Neural progenitor cell (in vitro differentiated cells): ENCODE measurements at regions not wholly inside any gene's neighbourhood (a gene's known extent, or its start where the extent isn't known, plus 50 kb on each side); places are given as distances from the start of the nearest gene placed in this dataset.

Experiments
- DNase-seq: peaks from one replicate; pipeline ENCODE4 v3.0.0-alpha.2; 2016; ENCODE audit warnings: low spot score
- H2AFZ ChIP-seq: fragments of 200-600 bp; sonication (generic); replicated peaks from 2 replicates; pipeline ENCODE4 v1.6.1; 2016; ENCODE audit warnings: antibody characterized with exemption
- H3F3A ChIP-seq: fragments of 200-600 bp; sonication (generic); 2 replicates; pipeline ENCODE4 v1.6.1; 2016; ENCODE audit warnings: antibody characterized with exemption, low read depth
- H3K27ac ChIP-seq: fragments of 200-600 bp; sonication (generic); 2 replicates; pipeline ENCODE4 v1.5.1; 2016; ENCODE audit warnings: mild to moderate bottlenecking
- H3K27me3 ChIP-seq: fragments of 200-600 bp; sonication (generic); 2 replicates; pipeline ENCODE4 v1.6.1; 2016; ENCODE audit warnings: mild to moderate bottlenecking, moderate library complexity
- H3K36me3 ChIP-seq: fragments of 200-600 bp; sonication (generic); 2 replicates; pipeline ENCODE4 v1.5.1; 2016
- H3K4me1 ChIP-seq: fragments of 200-600 bp; sonication (generic); 2 replicates; pipeline ENCODE4 v1.6.1; 2016; ENCODE audit warnings: mixed run types
- H3K4me2 ChIP-seq: fragments of 200-600 bp; sonication (generic); 2 replicates; pipeline ENCODE4 v1.6.1; 2016
- H3K4me3 ChIP-seq: fragments of 200-600 bp; sonication (generic); 2 replicates; pipeline ENCODE4 v1.5.1; 2016
- H3K79me2 ChIP-seq: fragments of 200-600 bp; sonication (generic); 2 replicates; pipeline ENCODE4 v1.6.1; 2016; ENCODE audit warnings: low read depth
- H3K9ac ChIP-seq: fragments of 200-600 bp; sonication (generic); 2 replicates; pipeline ENCODE4 v1.6.1; 2016
- H3K9me3 ChIP-seq: fragments of 200-600 bp; sonication (generic); 2 replicates; pipeline ENCODE4 v1.5.1; 2016; ENCODE audit warnings: low read depth
- H4K20me1 ChIP-seq: fragments of 200-600 bp; sonication (generic); 2 replicates; pipeline ENCODE4 v1.6.1; 2016; ENCODE audit warnings: low read depth
- H3K27ac Mint-ChIP-seq: 3 replicates; pipeline ENCODE4 v1.8.0; 2021; ENCODE audit warnings: mixed read lengths
- H3K27me3 Mint-ChIP-seq: 2 replicates; pipeline ENCODE4 v1.8.0; 2022; ENCODE audit warnings: low read depth, mild to moderate bottlenecking, inconsistent platforms, moderate library complexity, mixed read lengths; ENCODE audit not compliant: insufficient read depth
- H3K36me3 Mint-ChIP-seq: 3 replicates; pipeline ENCODE4 v1.8.0; 2021; ENCODE audit warnings: mixed read lengths
- H3K4me1 Mint-ChIP-seq: 3 replicates; pipeline ENCODE4 v1.8.0; 2021; ENCODE audit warnings: mixed read lengths
- H3K4me3 Mint-ChIP-seq: 3 replicates; pipeline ENCODE4 v1.8.0; 2021; ENCODE audit warnings: mild to moderate bottlenecking, moderate library complexity, mixed read lengths
- H3K9me3 Mint-ChIP-seq: 3 replicates; pipeline ENCODE4 v1.8.0; 2020; ENCODE audit warnings: mixed read lengths
- EZH2 ChIP-seq: fragments of 200-600 bp; sonication (generic); IDR thresholded peaks from 2 replicates; pipeline ENCODE4 v1.6.1; 2017; ENCODE audit warnings: antibody characterized with exemption, mild to moderate bottlenecking, moderate library complexity
- EZH2phosphoT487 ChIP-seq: fragments of 200-600 bp; sonication (generic); IDR thresholded peaks from 2 replicates; pipeline ENCODE4 v1.6.1; 2017; ENCODE audit warnings: antibody characterized with exemption
- TF ChIP-seq, protein P1 (sequence below): fragments of 200-600 bp; sonication (generic); IDR thresholded peaks from 2 replicates; pipeline ENCODE4 v1.5.1; 2017; ENCODE audit warnings: antibody characterized with exemption, mild to moderate bottlenecking

DNA sequence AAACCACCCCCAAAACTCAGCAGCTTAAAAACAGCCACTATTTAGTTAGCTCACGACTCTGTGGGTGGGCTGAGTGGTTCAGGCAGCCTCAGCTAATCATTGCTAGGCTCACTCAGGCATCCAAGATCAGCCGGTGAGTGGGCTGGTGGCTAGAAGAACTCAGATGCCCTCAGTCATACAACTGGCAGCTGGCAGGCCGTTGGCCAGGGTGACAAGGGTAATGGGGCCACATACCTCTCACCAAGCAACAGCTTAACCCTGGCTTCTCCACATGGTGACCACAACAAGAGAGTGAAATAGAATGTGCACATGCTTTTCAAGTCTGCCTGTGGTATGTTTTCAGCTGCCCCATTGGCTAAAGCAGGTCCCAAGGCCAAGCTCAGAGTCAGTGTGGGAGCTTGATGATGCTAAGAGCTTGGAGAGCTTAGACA, 435.4 kb upstream of the TSHZ3 start:
- H3K9me3 Mint-ChIP-seq: no peaks in the 10 kb centered on the region
- Histone ChIP-seq H3K27ac (no peak overlapping the region), H3K36me3 (no peaks in the 10 kb centered on the region), H3F3A (no peaks in the 10 kb centered on the region), H3K79me2 (no peaks in the 10 kb centered on the region), H3K9ac (no peak overlapping the region), H2AFZ (no peak overlapping the region), H3K27me3 (no peaks in the 10 kb centered on the region), H3K9me3 (no peaks in the 10 kb centered on the region), H4K20me1 (no peaks in the 10 kb centered on the region), H3K4me1 (peaks cover 9% of the 10 kb centered on the region), H3K4me2 (no peak overlapping the region), H3K4me3 (no peak overlapping the region)
- H3K36me3 Mint-ChIP-seq: no peaks in the 10 kb centered on the region
- H3K27ac Mint-ChIP-seq: no peak overlapping the region
- TF ChIP-seq EZH2phosphoT487: no peak
- TF ChIP-seq EZH2: no peak
- TF ChIP-seq, protein P1, sequence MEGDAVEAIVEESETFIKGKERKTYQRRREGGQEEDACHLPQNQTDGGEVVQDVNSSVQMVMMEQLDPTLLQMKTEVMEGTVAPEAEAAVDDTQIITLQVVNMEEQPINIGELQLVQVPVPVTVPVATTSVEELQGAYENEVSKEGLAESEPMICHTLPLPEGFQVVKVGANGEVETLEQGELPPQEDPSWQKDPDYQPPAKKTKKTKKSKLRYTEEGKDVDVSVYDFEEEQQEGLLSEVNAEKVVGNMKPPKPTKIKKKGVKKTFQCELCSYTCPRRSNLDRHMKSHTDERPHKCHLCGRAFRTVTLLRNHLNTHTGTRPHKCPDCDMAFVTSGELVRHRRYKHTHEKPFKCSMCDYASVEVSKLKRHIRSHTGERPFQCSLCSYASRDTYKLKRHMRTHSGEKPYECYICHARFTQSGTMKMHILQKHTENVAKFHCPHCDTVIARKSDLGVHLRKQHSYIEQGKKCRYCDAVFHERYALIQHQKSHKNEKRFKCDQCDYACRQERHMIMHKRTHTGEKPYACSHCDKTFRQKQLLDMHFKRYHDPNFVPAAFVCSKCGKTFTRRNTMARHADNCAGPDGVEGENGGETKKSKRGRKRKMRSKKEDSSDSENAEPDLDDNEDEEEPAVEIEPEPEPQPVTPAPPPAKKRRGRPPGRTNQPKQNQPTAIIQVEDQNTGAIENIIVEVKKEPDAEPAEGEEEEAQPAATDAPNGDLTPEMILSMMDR: no peak
- DNase-seq: peak; percentile 39
- H3K27me3 Mint-ChIP-seq: peaks cover 6% of the 10 kb centered on the region
- no peak overlapping the region for H3K4me3 Mint-ChIP-seq
- H3K4me1 Mint-ChIP-seq: peaks cover 18% of the 10 kb centered on the region

DNA sequence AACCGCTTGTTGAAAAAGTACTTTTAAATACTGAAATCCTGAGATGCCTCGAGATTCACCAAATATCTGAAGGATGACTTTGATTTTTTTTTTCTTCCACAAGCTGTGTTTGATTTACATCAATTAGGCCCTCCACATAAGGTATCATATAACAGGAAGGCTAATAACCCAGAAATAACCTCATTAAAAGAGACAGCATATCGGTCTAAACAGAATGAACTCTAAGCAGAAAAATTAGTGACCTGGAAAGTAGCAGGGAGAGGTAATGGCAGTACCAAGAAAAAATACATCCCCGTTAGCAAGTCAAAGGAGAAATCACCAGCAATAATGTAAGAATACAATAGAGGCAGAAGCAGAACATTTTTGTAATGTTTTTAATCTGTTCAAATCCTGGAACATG, 452.4 kb upstream of the TSHZ3 start:
- Histone ChIP-seq H3K9ac (no peak overlapping the region), H2AFZ (no peak overlapping the region), H3K4me1 (no peaks in the 10 kb centered on the region), H3K9me3 (no peaks in the 10 kb centered on the region), H3F3A (no peaks in the 10 kb centered on the region), H3K4me3 (no peak overlapping the region), H3K4me2 (no peak overlapping the region), H3K36me3 (no peaks in the 10 kb centered on the region), H3K79me2 (no peaks in the 10 kb centered on the region), H3K27ac (no peak overlapping the region), H4K20me1 (no peaks in the 10 kb centered on the region), H3K27me3 (no peaks in the 10 kb centered on the region)
- H3K9me3 Mint-ChIP-seq: no peaks in the 10 kb centered on the region
- no peaks in the 10 kb centered on the region for H3K36me3 Mint-ChIP-seq
- no peak overlapping the region for H3K4me3 Mint-ChIP-seq
- H3K27ac Mint-ChIP-seq: no peak overlapping the region
- DNase-seq: no peak
- peaks cover 4% of the 10 kb centered on the region for H3K27me3 Mint-ChIP-seq
- no peak for TF ChIP-seq EZH2phosphoT487
- TF ChIP-seq, protein P1: no peak
- TF ChIP-seq EZH2: no peak
- no peaks in the 10 kb centered on the region for H3K4me1 Mint-ChIP-seq

DNA sequence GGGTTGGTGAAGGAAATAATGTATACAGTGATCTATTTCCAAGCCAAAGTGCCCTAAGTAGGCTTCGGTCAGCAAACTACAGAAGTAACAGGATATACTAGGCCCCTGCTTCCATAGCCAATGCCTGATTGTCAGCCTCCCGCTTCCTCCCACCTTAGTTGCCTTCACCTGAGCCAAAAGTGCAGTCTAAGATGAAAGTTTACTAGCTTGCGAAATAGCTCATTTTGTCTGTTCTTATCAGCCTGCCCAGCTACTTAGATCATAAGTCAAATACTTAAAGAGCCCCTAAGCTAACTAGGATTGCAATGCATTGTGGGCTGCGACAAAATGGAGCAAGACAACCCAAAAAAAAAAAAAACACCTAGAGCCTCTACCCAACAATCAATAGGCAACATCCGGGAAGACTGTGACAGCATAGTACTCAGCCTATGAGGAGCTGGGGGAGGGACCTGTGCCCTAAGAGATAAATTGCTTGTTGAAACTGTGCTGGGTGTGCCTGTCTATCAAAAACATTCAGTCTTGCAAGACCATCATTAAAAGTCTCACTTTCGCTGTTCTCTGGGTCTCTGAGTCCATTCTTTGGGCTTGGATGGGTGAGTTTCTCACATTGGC, 454.7 kb upstream of the TSHZ3 start:
- Histone ChIP-seq H3F3A (no peaks in the 10 kb centered on the region), H3K9ac (no peak overlapping the region), H3K4me2 (no peak overlapping the region), H3K79me2 (no peaks in the 10 kb centered on the region), H3K27ac (no peak overlapping the region), H3K4me3 (no peak overlapping the region), H3K27me3 (no peaks in the 10 kb centered on the region), H3K36me3 (no peaks in the 10 kb centered on the region), H2AFZ (no peak overlapping the region), H3K9me3 (no peaks in the 10 kb centered on the region), H4K20me1 (no peaks in the 10 kb centered on the region), H3K4me1 (no peaks in the 10 kb centered on the region)
- no peaks in the 10 kb centered on the region for H3K9me3 Mint-ChIP-seq
- no peak overlapping the region for H3K27ac Mint-ChIP-seq
- H3K36me3 Mint-ChIP-seq: no peaks in the 10 kb centered on the region
- no peak for DNase-seq
- H3K27me3 Mint-ChIP-seq: peaks cover 8% of the 10 kb centered on the region
- TF ChIP-seq EZH2 (no peak), EZH2phosphoT487 (no peak)
- TF ChIP-seq, protein P1: no peak
- H3K4me1 Mint-ChIP-seq: no peaks in the 10 kb centered on the region
- H3K4me3 Mint-ChIP-seq: no peak overlapping the region
